SK-N-SH (cell line): ENCODE measurements at regions not wholly inside any gene's neighbourhood (a gene's known extent, or its start where the extent isn't known, plus 50 kb on each side); places are given as distances from the start of the nearest gene placed in this dataset.

Experiments used
- GATA2 ChIP-seq: sonication (generic); formaldehyde crosslinking; IDR thresholded peaks from 2 replicates; pipeline ENCODE4 v1.5.0; 2020; ENCODE audit warnings: mild to moderate bottlenecking, missing genetic modification reagents
- YY1 ChIP-seq: IDR thresholded peaks from 2 replicates; pipeline ENCODE4 v1.4.0; 2012; ENCODE audit warnings: low read depth, mild to moderate bottlenecking
- TF ChIP-seq, protein P1 (sequence below): fragments of 200-600 bp; sonication (generic); IDR thresholded peaks from 2 replicates; pipeline ENCODE4 v1.6.1; 2017; ENCODE audit warnings: antibody characterized with exemption, mild to moderate bottlenecking, moderate library complexity

DNA sequence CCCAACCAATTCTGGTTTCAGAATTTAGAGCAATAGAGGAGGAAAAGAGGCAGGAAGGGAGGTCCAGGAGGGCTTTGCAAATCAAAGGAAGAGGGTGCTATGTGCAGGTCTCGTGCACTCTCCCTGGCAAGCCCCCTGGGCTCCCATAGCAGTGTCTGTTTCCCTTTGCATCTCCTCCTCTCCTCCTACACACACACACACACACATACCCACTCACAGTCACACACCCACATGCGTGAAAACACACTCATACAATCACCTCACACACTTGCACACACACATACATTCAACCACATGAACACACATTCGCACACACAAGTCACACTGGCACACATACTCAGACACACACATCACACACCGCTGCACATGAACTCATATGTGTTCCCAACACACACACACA lies 105.3 kb downstream of the OAT start:
- TF ChIP-seq, protein P1, sequence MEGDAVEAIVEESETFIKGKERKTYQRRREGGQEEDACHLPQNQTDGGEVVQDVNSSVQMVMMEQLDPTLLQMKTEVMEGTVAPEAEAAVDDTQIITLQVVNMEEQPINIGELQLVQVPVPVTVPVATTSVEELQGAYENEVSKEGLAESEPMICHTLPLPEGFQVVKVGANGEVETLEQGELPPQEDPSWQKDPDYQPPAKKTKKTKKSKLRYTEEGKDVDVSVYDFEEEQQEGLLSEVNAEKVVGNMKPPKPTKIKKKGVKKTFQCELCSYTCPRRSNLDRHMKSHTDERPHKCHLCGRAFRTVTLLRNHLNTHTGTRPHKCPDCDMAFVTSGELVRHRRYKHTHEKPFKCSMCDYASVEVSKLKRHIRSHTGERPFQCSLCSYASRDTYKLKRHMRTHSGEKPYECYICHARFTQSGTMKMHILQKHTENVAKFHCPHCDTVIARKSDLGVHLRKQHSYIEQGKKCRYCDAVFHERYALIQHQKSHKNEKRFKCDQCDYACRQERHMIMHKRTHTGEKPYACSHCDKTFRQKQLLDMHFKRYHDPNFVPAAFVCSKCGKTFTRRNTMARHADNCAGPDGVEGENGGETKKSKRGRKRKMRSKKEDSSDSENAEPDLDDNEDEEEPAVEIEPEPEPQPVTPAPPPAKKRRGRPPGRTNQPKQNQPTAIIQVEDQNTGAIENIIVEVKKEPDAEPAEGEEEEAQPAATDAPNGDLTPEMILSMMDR, result no peak
- TF ChIP-seq YY1, result no peak
- no peak for TF ChIP-seq GATA2 (CRISPR knock-in tag)
